CD14-positive monocyte (primary cell): ENCODE measurements at regions not wholly inside any gene's neighbourhood (a gene's known extent, or its start where the extent isn't known, plus 50 kb on each side); places are given as distances from the start of the nearest gene placed in this dataset.

Experiments
- DNase-seq, 3 donors: peaks; one replicate each; pipeline ENCODE4 v3.0.0-alpha.2; 2011 to 2022
- H2AFZ ChIP-seq: 2 replicates; pipeline ENCODE4 v1.6.0; 2012; ENCODE audit warnings: mild to moderate bottlenecking, low read depth, low read length, inconsistent platforms; ENCODE audit not compliant: insufficient read depth, poor library complexity, severe bottlenecking
- H3K27ac ChIP-seq, 2 donors: 1 replicate in 1 of 2; 2 replicates in 1 of 2; pipeline ENCODE4 v1.5.1; 2012 to 2013; ENCODE audit warnings: low read length in 2 of 2, control low read depth in 1 of 2, inconsistent platforms in 1 of 2, low read depth in 1 of 2, mild to moderate bottlenecking in 1 of 2
- H3K27me3 ChIP-seq, 2 donors: one replicate each; pipeline versions ENCODE4 v1.6.0 to v1.6.1; 2011 to 2013; ENCODE audit warnings: low read length in 2 of 2; ENCODE audit not compliant: control insufficient read depth in 2 of 2, insufficient read depth in 2 of 2
- H3K36me3 ChIP-seq, 2 donors: replicated peaks in 1 of 2; 1 replicate in 1 of 2; 2 replicates in 1 of 2; pipeline versions ENCODE4 v1.5.1 to v1.6.1; 2012 to 2013; ENCODE audit warnings: low read length in 2 of 2, control low read depth in 1 of 2, inconsistent platforms in 1 of 2, mild to moderate bottlenecking in 1 of 2; ENCODE audit not compliant: insufficient read depth in 2 of 2, control insufficient read depth in 1 of 2
- H3K4me1 ChIP-seq, 2 donors: 1 replicate in 1 of 2; 2 replicates in 1 of 2; pipeline versions ENCODE4 v1.5.1 to v1.6.1; 2012 to 2013; ENCODE audit warnings: low read length in 2 of 2, control low read depth in 1 of 2, inconsistent platforms in 1 of 2, mild to moderate bottlenecking in 1 of 2, moderate library complexity in 1 of 2; ENCODE audit not compliant: insufficient read depth in 2 of 2, control insufficient read depth in 1 of 2
- H3K4me2 ChIP-seq: replicated peaks from 2 replicates; pipeline ENCODE3; 2012; ENCODE audit warnings: low read length, moderate library complexity, mild to moderate bottlenecking; ENCODE audit not compliant: poor library complexity, severe bottlenecking; ENCODE audit errors: extremely low read depth
- H3K4me3 ChIP-seq, 3 experiments: fragments of 200-600 bp in 1 of 3; sonication (generic) in 1 of 3; replicated peaks in 1 of 3; 1 replicate in 2 of 3; 2 replicates in 1 of 3; pipeline ENCODE4 v1.5.1; 2011 to 2013; ENCODE audit warnings: low read length in 3 of 3, mild to moderate bottlenecking in 3 of 3, control low read depth in 2 of 3, low read depth in 2 of 3, inconsistent platforms in 1 of 3, moderate library complexity in 1 of 3
- H3K79me2 ChIP-seq: 2 replicates; pipeline ENCODE4 v1.6.0; 2012; ENCODE audit warnings: mild to moderate bottlenecking, control low read depth, inconsistent platforms, low read length, moderate library complexity; ENCODE audit not compliant: insufficient read depth
- H3K9ac ChIP-seq: 2 replicates; pipeline ENCODE4 v1.6.0; 2017; ENCODE audit warnings: low read length, mild to moderate bottlenecking; ENCODE audit not compliant: insufficient read depth, poor library complexity, severe bottlenecking
- H3K9me3 ChIP-seq, 2 donors: replicated peaks in 1 of 2; 1 replicate in 1 of 2; 2 replicates in 1 of 2; pipeline versions ENCODE4 v1.5.1 to v1.6.1; 2012 to 2013; ENCODE audit warnings: low read length in 2 of 2, control low read depth in 1 of 2; ENCODE audit not compliant: control insufficient read depth in 1 of 2, insufficient read depth in 1 of 2
- H4K20me1 ChIP-seq: 2 replicates; pipeline ENCODE4 v1.6.0; 2012; ENCODE audit warnings: mild to moderate bottlenecking, low read length, control low read depth, moderate library complexity; ENCODE audit not compliant: insufficient read depth
- H3K27ac Mint-ChIP-seq, 7 donors: one replicate each; pipeline ENCODE4 v1.8.0; 2020; ENCODE audit warnings: mild to moderate bottlenecking in 7 of 7, mixed read lengths in 7 of 7, moderate library complexity in 6 of 7, inconsistent platforms in 2 of 7
- H3K27me3 Mint-ChIP-seq, 3 donors: one replicate each; pipeline ENCODE4 v1.8.0; 2021 to 2022; ENCODE audit warnings: low read depth in 3 of 3, mild to moderate bottlenecking in 3 of 3, mixed read lengths in 3 of 3, moderate library complexity in 3 of 3, inconsistent platforms in 1 of 3
- H3K36me3 Mint-ChIP-seq, 2 donors: one replicate each; pipeline ENCODE4 v1.8.0; 2020; ENCODE audit warnings: mixed read lengths in 2 of 2, inconsistent platforms in 1 of 2, mild to moderate bottlenecking in 1 of 2
- H3K4me1 Mint-ChIP-seq: one replicate; pipeline ENCODE4 v1.8.0; 2020; ENCODE audit warnings: mild to moderate bottlenecking, mixed read lengths
- H3K4me3 Mint-ChIP-seq, 2 donors: one replicate each; pipeline ENCODE4 v1.8.0; 2020; ENCODE audit warnings: mild to moderate bottlenecking in 2 of 2, mixed read lengths in 2 of 2, moderate library complexity in 1 of 2
- H3K9me3 Mint-ChIP-seq, 7 donors: one replicate each; pipeline ENCODE4 v1.8.0; 2020 to 2022; ENCODE audit warnings: mixed read lengths in 7 of 7, mild to moderate bottlenecking in 6 of 7, moderate library complexity in 6 of 7, inconsistent platforms in 2 of 7
- CTCF ChIP-seq: fragments of 200-600 bp; IDR thresholded peaks from one replicate; pipeline ENCODE4 v1.8.0; 2022; ENCODE audit warnings: antibody characterized with exemption, mild to moderate bottlenecking
- WGBS: methylation state at CpG from one replicate; pipeline ENCODE4 v1.1.5; 2013; ENCODE audit warnings: missing lambda C conversion rate; ENCODE audit not compliant: insufficient coverage; 5-methylcytosine and 5-hydroxymethylcytosine counted together
- intact Hi-C, 2 donors: fragments of 100-400 bp; cut with micrococcal nuclease; formaldehyde crosslinking; loops; one replicate each; pipeline versions ENCODE4 v1.15.0 to v1.15.1; 2023

- Histone ChIP-seq H3K9me3 (peaks cover 0 to 13% of the 10 kb centered on the region in 2 donors), H3K27me3 (no peaks in the 10 kb centered on the region), H3K79me2 (no peaks in the 10 kb centered on the region), H3K9ac (no peak overlapping the region), H3K4me3 (no peak overlapping the region), H3K27ac (no peak overlapping the region), H3K4me1 (no peaks in the 10 kb centered on the region), H3K4me2 (no peak overlapping the region), H4K20me1 (no peaks in the 10 kb centered on the region), H2AFZ (no peak overlapping the region), H3K36me3 (no peaks in the 10 kb centered on the region)
- no peak for DNase-seq
- H3K36me3 Mint-ChIP-seq = no peaks in the 10 kb centered on the region
- no peak overlapping the region for H3K27ac Mint-ChIP-seq
- no peak for TF ChIP-seq CTCF
- no peak overlapping the region for H3K4me3 Mint-ChIP-seq
- H3K9me3 Mint-ChIP-seq = peaks cover 0 to 14% (median 5%) of the 10 kb centered on the region in 7 donors
- H3K4me1 Mint-ChIP-seq = no peaks in the 10 kb centered on the region
- H3K27me3 Mint-ChIP-seq = peaks cover 0 to 6% (median 0%) of the 10 kb centered on the region in 3 donors
- intact Hi-C loops = no loop called here
- WGBS = 44% methylated on average over 10 of the region's 11 CpGs
Measured at GRCh38 chr7:45978010-45978681, 57.1 kb upstream of the IGFBP3 start.

- Mint-ChIP-seq H3K27me3 (peaks cover 0 to 3% (median 2%) of the 10 kb centered on the region in 3 donors), H3K4me1 (no peaks in the 10 kb centered on the region), H3K36me3 (no peaks in the 10 kb centered on the region), H3K4me3 (no peak overlapping the region), H3K27ac (no peak overlapping the region), H3K9me3 (peaks cover 0 to 12% (median 3%) of the 10 kb centered on the region in 7 donors)
- TF ChIP-seq CTCF = no peak
- no peak for DNase-seq
- Histone ChIP-seq H3K4me1 (no peaks in the 10 kb centered on the region), H3K36me3 (no peaks in the 10 kb centered on the region), H3K4me3 (no peak overlapping the region), H3K9me3 (peaks cover 0 to 13% of the 10 kb centered on the region in 2 donors), H3K27me3 (no peaks in the 10 kb centered on the region), H3K9ac (no peak overlapping the region), H3K4me2 (no peak overlapping the region), H3K79me2 (no peaks in the 10 kb centered on the region), H2AFZ (no peak overlapping the region), H4K20me1 (no peaks in the 10 kb centered on the region), H3K27ac (no peak overlapping the region)
- intact Hi-C loops = no loop called here
- 100% methylated on average over 3 of the region's 4 CpGs for WGBS
Measured at GRCh38 chr7:45977256-45977780, 56.2 kb upstream of the IGFBP3 start.
